Lung (tissue), 11 donors: ENCODE measurements at regions not wholly inside any gene's neighbourhood (a gene's known extent, or its start where the extent isn't known, plus 50 kb on each side); places are given as distances from the start of the nearest gene placed in this dataset.

ENCODE experiments used
- ATAC-seq: fragments of 200-7000 bp; cut with Tn5 transposase; one replicate; pipeline ENCODE4 v1.9.1; 2020; ENCODE audit warnings: moderate number of reproducible peaks; ENCODE audit not compliant: insufficient read depth, low FRiP score
- DNase-seq, 3 donors: peaks; one replicate each; pipeline ENCODE4 v3.0.0-alpha.2; 2013 to 2017
- H3K27ac ChIP-seq, 2 donors: one replicate each; pipeline ENCODE4 v1.5.1; 2013; ENCODE audit warnings: mild to moderate bottlenecking in 2 of 2, moderate library complexity in 2 of 2, control low read depth in 1 of 2, inconsistent platforms in 1 of 2, low read depth in 1 of 2, low read length in 1 of 2
- H3K27me3 ChIP-seq, 3 donors: one replicate each; pipeline ENCODE4 v1.5.1; 2013; ENCODE audit warnings: low read length in 2 of 3; ENCODE audit not compliant: control insufficient read depth in 3 of 3, insufficient read depth in 3 of 3
- H3K36me3 ChIP-seq, 4 donors: one replicate each; pipeline ENCODE4 v1.5.1; 2013; ENCODE audit warnings: low read length in 4 of 4, mild to moderate bottlenecking in 1 of 4, moderate library complexity in 1 of 4; ENCODE audit not compliant: control insufficient read depth in 4 of 4, insufficient read depth in 4 of 4
- H3K4me1 ChIP-seq, 5 donors: one replicate each; pipeline ENCODE4 v1.5.1; 2013; ENCODE audit warnings: low read length in 5 of 5, mild to moderate bottlenecking in 2 of 5, moderate library complexity in 1 of 5; ENCODE audit not compliant: control insufficient read depth in 5 of 5, insufficient read depth in 5 of 5
- H3K4me3 ChIP-seq: one replicate; pipeline ENCODE4 v1.5.1; 2013; ENCODE audit warnings: mild to moderate bottlenecking, control low read depth, moderate library complexity
- H3K9ac ChIP-seq, 2 donors: one replicate each; pipeline ENCODE4 v1.5.1; 2013; ENCODE audit warnings: low read length in 2 of 2, control low read depth in 1 of 2; ENCODE audit not compliant: insufficient read depth in 1 of 2
- H3K9me3 ChIP-seq, 4 donors: one replicate each; pipeline ENCODE4 v1.5.1; 2013; ENCODE audit warnings: low read length in 3 of 4, mild to moderate bottlenecking in 1 of 4, moderate library complexity in 1 of 4; ENCODE audit not compliant: control insufficient read depth in 4 of 4, insufficient read depth in 3 of 4
- WGBS, 2 donors: extraction: QIAGEN DNeasy Blood & Tissue Kit; methylation state at CpG; one replicate each; pipeline ENCODE4 v1.1.7; 2013; 5-methylcytosine and 5-hydroxymethylcytosine counted together
- TF ChIP-seq, protein P1 (sequence below): IDR thresholded peaks from 2 replicates; pipeline ENCODE4 v1.5.1; 2012; ENCODE audit warnings: mild to moderate bottlenecking; ENCODE audit errors: control extremely low read depth, extremely low read depth
- donor health status: control.
- donor health status: control.
- donor health status: Bipolar disorder and iron deficiency.
- donor health status: healthy.
- donor health status: DM: yes; HTN: yes; CAD: no.

- no peaks in the 10 kb centered on the region for H3K36me3 ChIP-seq
- no peak for DNase-seq
- 64 to 66% methylated on average over 7 of the region's 7 CpGs for WGBS, 2 donors
- H3K27ac ChIP-seq, result no peak overlapping the region
- H3K9me3 ChIP-seq, result peaks cover 0 to 2% (median 0%) of the 10 kb centered on the region in 4 donors
- TF ChIP-seq, protein P1, sequence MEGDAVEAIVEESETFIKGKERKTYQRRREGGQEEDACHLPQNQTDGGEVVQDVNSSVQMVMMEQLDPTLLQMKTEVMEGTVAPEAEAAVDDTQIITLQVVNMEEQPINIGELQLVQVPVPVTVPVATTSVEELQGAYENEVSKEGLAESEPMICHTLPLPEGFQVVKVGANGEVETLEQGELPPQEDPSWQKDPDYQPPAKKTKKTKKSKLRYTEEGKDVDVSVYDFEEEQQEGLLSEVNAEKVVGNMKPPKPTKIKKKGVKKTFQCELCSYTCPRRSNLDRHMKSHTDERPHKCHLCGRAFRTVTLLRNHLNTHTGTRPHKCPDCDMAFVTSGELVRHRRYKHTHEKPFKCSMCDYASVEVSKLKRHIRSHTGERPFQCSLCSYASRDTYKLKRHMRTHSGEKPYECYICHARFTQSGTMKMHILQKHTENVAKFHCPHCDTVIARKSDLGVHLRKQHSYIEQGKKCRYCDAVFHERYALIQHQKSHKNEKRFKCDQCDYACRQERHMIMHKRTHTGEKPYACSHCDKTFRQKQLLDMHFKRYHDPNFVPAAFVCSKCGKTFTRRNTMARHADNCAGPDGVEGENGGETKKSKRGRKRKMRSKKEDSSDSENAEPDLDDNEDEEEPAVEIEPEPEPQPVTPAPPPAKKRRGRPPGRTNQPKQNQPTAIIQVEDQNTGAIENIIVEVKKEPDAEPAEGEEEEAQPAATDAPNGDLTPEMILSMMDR, result no peak
- H3K9ac ChIP-seq, result no peak overlapping the region
- no peaks in the 10 kb centered on the region for H3K4me1 ChIP-seq
- ATAC-seq, result no peak
- H3K27me3 ChIP-seq, result peaks cover 0 to 4% (median 0%) of the 10 kb centered on the region in 3 donors
- H3K4me3 ChIP-seq, result no peak overlapping the region
Measured at GRCh38 chr15:85880501-85881190, 85.9 kb upstream of the KLHL25 start.

GRCh38 chr15:85886309-85886811, 91.6 kb upstream of the KLHL25 start:
- Histone ChIP-seq H3K4me1 (no peaks in the 10 kb centered on the region), H3K4me3 (no peak overlapping the region), H3K9me3 (peaks cover 0 to 2% (median 0%) of the 10 kb centered on the region in 4 donors), H3K27ac (no peak overlapping the region), H3K27me3 (no peaks in the 10 kb centered on the region), H3K9ac (no peak overlapping the region), H3K36me3 (no peaks in the 10 kb centered on the region)
- ATAC-seq, result no peak
- no peak for DNase-seq
- TF ChIP-seq, protein P1, result no peak
- WGBS, 2 donors, result 74% methylated on average over 8 of the region's 8 CpGs

DNA sequence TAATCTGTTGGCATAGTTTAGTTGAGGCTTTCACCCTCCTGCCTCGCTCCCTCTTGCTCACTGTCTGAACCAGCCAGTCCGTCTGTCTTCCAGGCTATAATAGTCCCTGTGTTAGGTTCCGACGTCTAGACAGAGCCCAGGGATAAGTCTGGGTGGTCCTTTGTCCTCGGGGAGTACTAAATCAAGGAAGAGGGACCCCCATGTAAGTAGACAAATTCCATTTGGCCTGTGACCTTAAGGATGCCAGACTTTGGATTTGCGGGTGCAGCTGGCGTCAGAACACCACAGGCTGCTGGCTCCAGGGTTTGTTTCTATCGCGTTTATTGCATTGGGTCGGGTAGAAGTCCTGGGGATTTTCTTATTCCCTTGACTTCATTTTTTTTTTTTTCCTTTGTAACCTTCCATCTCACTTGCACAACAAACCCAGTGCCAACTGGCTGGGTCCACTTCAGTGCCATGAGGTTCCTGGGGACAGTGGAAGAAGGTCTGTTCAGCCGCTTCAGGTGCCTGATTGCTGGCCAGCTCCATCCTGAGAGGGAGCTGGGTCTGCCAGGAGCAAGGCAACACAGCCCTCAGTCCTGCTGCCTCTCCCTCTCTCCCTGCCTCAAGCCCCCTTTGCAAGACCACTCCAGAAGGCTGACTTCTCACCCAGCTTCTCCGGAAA, 95.4 kb upstream of the KLHL25 start:
- Histone ChIP-seq H3K9me3 (peaks cover 0 to 2% (median 0%) of the 10 kb centered on the region in 4 donors), H3K27ac (no peak overlapping the region), H3K36me3 (no peaks in the 10 kb centered on the region), H3K4me1 (no peaks in the 10 kb centered on the region), H3K9ac (no peak overlapping the region), H3K4me3 (no peak overlapping the region), H3K27me3 (no peaks in the 10 kb centered on the region)
- no peak for ATAC-seq
- TF ChIP-seq, protein P1, result no peak
- WGBS, 2 donors, result 79 to 85% methylated on average over 12 of the region's 12 CpGs
- DNase-seq, result no peak
